Heart left ventricle (tissue), 16 donors: ENCODE measurements at regions not wholly inside any gene's neighbourhood (a gene's known extent, or its start where the extent isn't known, plus 50 kb on each side); places are given as distances from the start of the nearest gene placed in this dataset.

Experiments
- ATAC-seq, 4 donors: fragments of 200-7000 bp; cut with Tn5 transposase; one replicate each; pipeline ENCODE4 v1.9.1; 2020 to 2022; ENCODE audit warnings: moderate library complexity in 4 of 4, mild to moderate bottlenecking in 3 of 4, moderate number of reproducible peaks in 1 of 4
- DNase-seq, 5 donors: peaks; one replicate each; pipeline ENCODE4 v3.0.0-alpha.2; 2020
- H3K27ac ChIP-seq, 12 donors: fragments of 200-600 bp; sonication (generic) in 4 of 12; one replicate each; pipeline versions ENCODE4 v1.5.0 to v1.8.0; 2016 to 2022; ENCODE audit warnings: mild to moderate bottlenecking in 2 of 12
- H3K27me3 ChIP-seq, 9 donors: fragments of 200-600 bp; sonication (generic) in 2 of 9; one replicate each; pipeline versions ENCODE4 v1.5.1 to v1.8.0; 2016 to 2022; ENCODE audit warnings: mild to moderate bottlenecking in 3 of 9
- H3K36me3 ChIP-seq, 9 donors: fragments of 200-600 bp; sonication (generic) in 2 of 9; one replicate each; pipeline versions ENCODE4 v1.5.0 to v1.8.0; 2018 to 2022; ENCODE audit warnings: mild to moderate bottlenecking in 2 of 9
- H3K4me1 ChIP-seq, 12 donors: fragments of 200-600 bp; sonication (generic) in 4 of 12; one replicate each; pipeline versions ENCODE4 v1.5.0 to v1.8.0; 2016 to 2022; ENCODE audit warnings: mild to moderate bottlenecking in 3 of 12
- H3K4me3 ChIP-seq, 12 donors: fragments of 200-600 bp; sonication (generic) in 4 of 12; one replicate each; pipeline versions ENCODE4 v1.5.0 to v1.8.0; 2017 to 2022; ENCODE audit warnings: mild to moderate bottlenecking in 9 of 12, moderate library complexity in 4 of 12
- H3K9me3 ChIP-seq, 12 donors: fragments of 200-600 bp; sonication (generic) in 4 of 12; one replicate each; pipeline versions ENCODE4 v1.5.0 to v1.8.0; 2016 to 2022; ENCODE audit warnings: mild to moderate bottlenecking in 1 of 12
- CTCF ChIP-seq, 12 donors: fragments of 200-600 bp; sonication (generic) in 4 of 12; IDR thresholded peaks; one replicate each; pipeline versions ENCODE4 v1.5.0 to v1.8.0; 2018 to 2022; ENCODE audit warnings: antibody characterized with exemption in 12 of 12, mild to moderate bottlenecking in 5 of 12
- POLR2A ChIP-seq, 2 donors: fragments of 450-650 bp; IDR thresholded peaks; one replicate each; pipeline ENCODE4 v1.6.1; 2017; ENCODE audit warnings: antibody characterized with exemption in 2 of 2, mild to moderate bottlenecking in 2 of 2, moderate library complexity in 2 of 2
- WGBS, 4 donors: extraction: QIAGEN DNeasy Blood & Tissue Kit in 2 of 4; methylation state at CpG; one replicate each; pipeline versions ENCODE4 v1.1.5 to v1.1.7; 2013 to 2018; 5-methylcytosine and 5-hydroxymethylcytosine counted together
- intact Hi-C, 10 donors: fragments of 100-400 bp; cut with DNase I; formaldehyde crosslinking; loops; one replicate each; pipeline versions ENCODE4 v1.11.1 to v1.14.2; 2022
- donor health status: ischemic (EF 13 %, LVEDD 7.1; RV severe dilation, severe dysfunction).
- donor health status: healthy with polysubstance abuse.
- donor health status: DM: no; HTN: yes; CAD: no.
- donor health status: DM: no; HTN: no; CAD: no.
- donor health status: ischemic (EF 25% LVEDD 6.9; RV normal size, moderate dysfunction).
- donor health status: ischemic (EF 25% LVEDD 5.7; RV mildly dilated, moderate dysfunction).
- donor health status: healthy.
- donor health status: DM: yes; HTN: yes; CAD: no.
- donor health status: ischemic (EF 35%, LVEDD 5.7; RV mildly dilated, moderate dysfunction).
- donor health status: nonischemic (EF 11% LVEDD 7.7; RV severe dilation, severe dysfunction).
- donor health status: DM: yes; HTN: yes; CAD: no.
- donor health status: PGD.
- donor health status: ischemic (EF 29% LVEDD 5.4; RV normal size, mild dysfunction).
- donor health status: nonischemic (EF 23%, LVEDD 6.1; RV moderate dilation, normal function).

GRCh38 chr6:14500809-14501208 lies 383.2 kb downstream of the CD83 start:
- TF ChIP-seq POLR2A (IDR thresholded peaks at IDR 0.05) = no peak
- TF ChIP-seq CTCF (IDR thresholded peaks at IDR 0.05) = no peak
- Histone ChIP-seq H3K9me3 (peaks cover 0 to 10% (median 0%) of the 10 kb centered on the region in 12 donors), H3K4me1 (peaks cover 0 to 3% (median 0%) of the 10 kb centered on the region in 12 donors), H3K4me3 (no peak overlapping the region), H3K36me3 (no peaks in the 10 kb centered on the region), H3K27ac (no peak overlapping the region), H3K27me3 (no peaks in the 10 kb centered on the region)
- 96 to 100% (median 97%) methylated on average over 2 of the region's 2 CpGs for WGBS, 4 donors
- intact Hi-C loops = no loop called here
- ATAC-seq (no peak), DNase-seq (no peak)

- Histone ChIP-seq H3K27ac (no peak overlapping the region), H3K4me1 (peaks cover 0 to 3% (median 0%) of the 10 kb centered on the region in 12 donors), H3K27me3 (no peaks in the 10 kb centered on the region), H3K36me3 (no peaks in the 10 kb centered on the region), H3K4me3 (no peak overlapping the region), H3K9me3 (peaks cover 0 to 6% (median 0%) of the 10 kb centered on the region in 12 donors)
- DNase-seq = no peak
- intact Hi-C loops = no loop called here
- no peak for ATAC-seq
- 95 to 98% (median 96%) methylated on average over 7 of the region's 7 CpGs for WGBS, 4 donors
- TF ChIP-seq CTCF (IDR thresholded peaks at IDR 0.05) (no peak), POLR2A (IDR thresholded peaks at IDR 0.05) (no peak)
These were observed 383.7 kb downstream of the CD83 start for GRCh38 chr6:14501240-14501639.

- WGBS, 4 donors = 74 to 90% (median 80%) methylated on average over 5 of the region's 5 CpGs
- intact Hi-C loops = no loop called here
- no peaks in the 10 kb centered on the region for H3K9me3 ChIP-seq
- H3K4me1 ChIP-seq = peaks cover 0 to 3% (median 0%) of the 10 kb centered on the region in 12 donors
- DNase-seq (no peak), ATAC-seq (no peak)
- H3K4me3 ChIP-seq = no peak overlapping the region
- H3K36me3 ChIP-seq = no peaks in the 10 kb centered on the region
- TF ChIP-seq CTCF (IDR thresholded peaks at IDR 0.05) (no peak), POLR2A (IDR thresholded peaks at IDR 0.05) (no peak)
- H3K27ac ChIP-seq = no peak overlapping the region
- H3K27me3 ChIP-seq = no peaks in the 10 kb centered on the region
These were observed 384.3 kb downstream of the CD83 start for GRCh38 chr6:14501914-14502313.

DNA sequence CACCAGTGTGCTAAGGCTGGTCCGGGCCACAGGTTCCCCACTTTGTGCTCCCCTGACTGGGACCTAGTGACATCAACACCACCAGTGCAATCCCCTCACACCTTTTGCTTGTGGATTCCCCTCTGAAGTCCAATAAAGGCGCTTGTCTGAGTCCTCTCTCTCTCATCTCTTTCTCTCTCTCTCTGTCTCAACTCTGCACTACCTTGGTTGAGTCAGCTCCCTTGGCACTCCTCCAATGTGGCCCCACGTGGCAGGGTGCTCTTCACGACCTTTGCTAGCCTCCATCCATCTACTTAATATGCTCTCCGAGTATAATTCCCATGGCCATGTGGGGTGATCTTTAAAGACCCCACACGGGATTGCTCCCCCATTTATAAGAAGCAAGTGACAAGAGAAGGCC lies 385.0 kb downstream of the CD83 start:
- Histone ChIP-seq H3K27me3 (no peaks in the 10 kb centered on the region), H3K36me3 (no peaks in the 10 kb centered on the region), H3K4me3 (no peak overlapping the region), H3K27ac (no peak overlapping the region), H3K4me1 (peaks cover 0 to 3% (median 0%) of the 10 kb centered on the region in 12 donors), H3K9me3 (no peaks in the 10 kb centered on the region)
- 82 to 86% (median 85%) methylated on average over 6 of the region's 6 CpGs for WGBS, 4 donors
- TF ChIP-seq CTCF (IDR thresholded peaks at IDR 0.05) (no peak), POLR2A (IDR thresholded peaks at IDR 0.05) (no peak)
- DNase-seq (no peak), ATAC-seq (no peak)
- intact Hi-C loops = no loop called here
